ENCODE measurements at regions not wholly inside any gene's neighbourhood (a gene's known extent, or its start where the extent isn't known, plus 50 kb on each side); places are given as distances from the start of the nearest gene placed in this dataset.

GRCh38 chr4:94014484-94015136, 186.1 kb downstream of the ATOH1 start:
- Histone ChIP-seq H3K27ac (no peak overlapping the region), H3K36me3 (no peaks in the 10 kb centered on the region), H3K4me3 (no peak overlapping the region), H3K27me3 (ENCODE audit: low read depth) (no peaks in the 10 kb centered on the region), H3K4me1 (no peaks in the 10 kb centered on the region), H3K9me3 (no peaks in the 10 kb centered on the region)
- TF ChIP-seq CTCF (IDR thresholded peaks at IDR 0.05): no peak
- ATAC-seq (no peak), DNase-seq (no peak)
- intact Hi-C loops (cut with DNase I): no loop called here

GRCh38 chr4:94015956-94016355, 187.4 kb downstream of the ATOH1 start:
- no peak overlapping the region for H3K4me3 ChIP-seq
- ATAC-seq (no peak), DNase-seq (no peak)
- no peak for TF ChIP-seq CTCF (IDR thresholded peaks at IDR 0.05)
- H3K27ac ChIP-seq: no peak overlapping the region
- no peaks in the 10 kb centered on the region for H3K9me3 ChIP-seq
- H3K36me3 ChIP-seq: no peaks in the 10 kb centered on the region
- H3K27me3 ChIP-seq (ENCODE audit: low read depth): no peaks in the 10 kb centered on the region
- H3K4me1 ChIP-seq: no peaks in the 10 kb centered on the region
- intact Hi-C loops (cut with DNase I): no loop called here

GRCh38 chr4:94032754-94033153, 174.9 kb upstream of the SMARCAD1 start:
- H3K9me3 ChIP-seq: no peaks in the 10 kb centered on the region
- no peaks in the 10 kb centered on the region for H3K36me3 ChIP-seq
- DNase-seq (no peak), ATAC-seq (no peak)
- no peaks in the 10 kb centered on the region for H3K27me3 ChIP-seq (ENCODE audit: low read depth)
- H3K4me3 ChIP-seq: no peak overlapping the region
- intact Hi-C loops (cut with DNase I): no loop called here
- no peak for TF ChIP-seq CTCF (IDR thresholded peaks at IDR 0.05)
- no peaks in the 10 kb centered on the region for H3K4me1 ChIP-seq
- no peak overlapping the region for H3K27ac ChIP-seq

GRCh38 chr4:94036964-94037363, 170.7 kb upstream of the SMARCAD1 start:
- ATAC-seq: no peak
- H3K27me3 ChIP-seq (ENCODE audit: low read depth): no peaks in the 10 kb centered on the region
- no peaks in the 10 kb centered on the region for H3K9me3 ChIP-seq
- DNase-seq: no peak
- H3K4me1 ChIP-seq: no peaks in the 10 kb centered on the region
- H3K36me3 ChIP-seq: no peaks in the 10 kb centered on the region
- H3K4me3 ChIP-seq: no peak overlapping the region
- no peak overlapping the region for H3K27ac ChIP-seq
- no peak for TF ChIP-seq CTCF (IDR thresholded peaks at IDR 0.05)
- intact Hi-C loops (cut with DNase I): no loop called here

- intact Hi-C loops (cut with DNase I): no loop called here
- no peak overlapping the region for H3K27ac ChIP-seq
- no peaks in the 10 kb centered on the region for H3K9me3 ChIP-seq
- no peak for ATAC-seq
- no peak for TF ChIP-seq CTCF (IDR thresholded peaks at IDR 0.05)
- no peak overlapping the region for H3K4me3 ChIP-seq
- no peak for DNase-seq
- H3K4me1 ChIP-seq: no peaks in the 10 kb centered on the region
- H3K27me3 ChIP-seq (ENCODE audit: low read depth): no peaks in the 10 kb centered on the region
- H3K36me3 ChIP-seq: no peaks in the 10 kb centered on the region
Measured at GRCh38 chr4:94038195-94038594, 169.5 kb upstream of the SMARCAD1 start.
